Cerebellar cortex (tissue), 1 donor: ENCODE measurements at regions not wholly inside any gene's neighbourhood (a gene's known extent, or its start where the extent isn't known, plus 50 kb on each side); places are given as distances from the start of the nearest gene placed in this dataset.
"Not testable (repeated sequence)": the region's sequence is repeated elsewhere in the genome, so short reads cannot be mapped to it uniquely, and the experiment has no call there.

Experiments used
- DNase-seq: peaks from one replicate; pipeline ENCODE4 v3.0.0-alpha.2; 2015; ENCODE audit warnings: low spot score

- not testable (repeated sequence) for DNase-seq
Observed at GRCh38 chrX:31014474-31014873, 57.4 kb downstream of the FTHL17 start.

- DNase-seq = no peak
Observed at GRCh38 chrX:31012509-31013025, 59.3 kb downstream of the FTHL17 start.

GRCh38 chrX:31007321-31007720, 64.5 kb downstream of the FTHL17 start:
- no peak for DNase-seq

- no peak for DNase-seq
Observed at GRCh38 chrX:31006027-31006426, 65.8 kb downstream of the FTHL17 start.

GRCh38 chrX:30997411-30997810, 74.4 kb downstream of the FTHL17 start:
- no peak for DNase-seq

- no peak for DNase-seq
Observed at GRCh38 chrX:30995705-30996104, 76.1 kb downstream of the FTHL17 start.

- DNase-seq = no peak
Observed at GRCh38 chrX:30995060-30995700, 76.7 kb downstream of the FTHL17 start.

GRCh38 chrX:30994018-30994417, 77.8 kb downstream of the FTHL17 start:
- not testable (repeated sequence) for DNase-seq

- no peak for DNase-seq
Observed at GRCh38 chrX:30992381-30992904, 79.4 kb downstream of the FTHL17 start.

GRCh38 chrX:30990361-30990760, 81.5 kb downstream of the FTHL17 start:
- no peak for DNase-seq

- no peak for DNase-seq
Observed at GRCh38 chrX:30982467-30982866, 89.4 kb downstream of the FTHL17 start.

GRCh38 chrX:30981968-30982367, 89.9 kb downstream of the FTHL17 start:
- DNase-seq = no peak

GRCh38 chrX:30979271-30979670, 90.2 kb upstream of the TAB3 start:
- DNase-seq = no peak

GRCh38 chrX:30975467-30975866, 86.4 kb upstream of the TAB3 start:
- DNase-seq = no peak

- DNase-seq = no peak
Observed at GRCh38 chrX:30973784-30974427, 84.9 kb upstream of the TAB3 start.

GRCh38 chrX:30971774-30972603, 82.9 kb upstream of the TAB3 start:
- DNase-seq = peak; percentile 37

- no peak for DNase-seq
Observed at GRCh38 chrX:30967516-30967915, 78.5 kb upstream of the TAB3 start.

GRCh38 chrX:30965767-30966166, 76.7 kb upstream of the TAB3 start:
- DNase-seq = no peak

- DNase-seq = no peak
Observed at GRCh38 chrX:30961387-30962174, 72.5 kb upstream of the TAB3 start.

GRCh38 chrX:30957753-30958152, 68.7 kb upstream of the TAB3 start:
- DNase-seq = no peak

- no peak for DNase-seq
Observed at GRCh38 chrX:30955687-30956086, 66.6 kb upstream of the TAB3 start.

GRCh38 chrX:30951003-30951402, 61.9 kb upstream of the TAB3 start:
- no peak for DNase-seq
